ENCODE measurements at regions not wholly inside any gene's neighbourhood (a gene's known extent, or its start where the extent isn't known, plus 50 kb on each side); places are given as distances from the start of the nearest gene placed in this dataset.
"Not testable (repeated sequence)": the region's sequence is repeated elsewhere in the genome, so short reads cannot be mapped to it uniquely, and the experiment has no call there.

DNA sequence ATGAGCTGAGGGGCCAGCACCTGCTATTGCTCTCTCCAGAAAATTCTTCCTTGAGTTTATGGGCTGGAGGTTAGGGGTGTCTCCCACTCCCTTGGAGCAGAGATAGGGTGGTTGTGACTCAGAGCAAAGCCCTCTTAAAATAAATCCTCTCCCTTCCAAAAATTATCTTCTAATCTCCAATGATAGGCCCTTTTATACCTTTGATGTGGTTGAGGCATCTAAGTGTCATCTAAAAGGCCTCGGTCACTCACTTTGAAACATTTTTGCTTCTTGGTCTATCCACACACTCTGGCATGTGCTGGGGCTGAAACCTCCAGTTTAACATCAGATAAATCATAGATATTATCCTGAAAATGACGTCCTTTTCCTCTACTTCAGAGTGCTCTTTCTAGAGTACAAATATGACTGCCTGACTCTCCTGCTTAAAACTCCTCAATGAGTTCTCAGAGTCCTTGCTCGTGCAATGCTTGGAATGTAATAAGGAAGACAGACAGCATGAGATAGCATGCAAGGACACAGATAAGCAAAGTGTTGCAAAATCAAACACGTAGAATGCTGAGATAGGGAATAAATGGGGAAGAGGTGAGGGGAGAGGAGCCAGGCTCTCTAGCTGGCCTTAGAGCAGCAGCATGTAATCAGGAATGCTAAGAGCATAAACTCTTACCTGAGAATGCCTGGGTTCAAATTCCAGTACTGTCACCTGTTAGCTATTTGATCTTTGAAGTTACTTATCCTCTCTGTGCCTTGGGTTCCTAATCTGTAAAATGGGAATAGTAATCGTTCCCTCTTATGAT, 374.1 kb upstream of the CITED2 start:
- Mint-ChIP-seq H3K27ac (no peak overlapping the region), H3K4me3 (no peak overlapping the region), H3K9me3 (no peaks in the 10 kb centered on the region), H3K4me1 (no peaks in the 10 kb centered on the region), H3K27me3 (peaks cover 7% of the 10 kb centered on the region), H3K36me3 (ENCODE audit: low read depth) (no peaks in the 10 kb centered on the region)
- no peak for DNase-seq
- ChIA-PET CTCF (no interaction called here), POLR2A (no interaction called here)

DNA sequence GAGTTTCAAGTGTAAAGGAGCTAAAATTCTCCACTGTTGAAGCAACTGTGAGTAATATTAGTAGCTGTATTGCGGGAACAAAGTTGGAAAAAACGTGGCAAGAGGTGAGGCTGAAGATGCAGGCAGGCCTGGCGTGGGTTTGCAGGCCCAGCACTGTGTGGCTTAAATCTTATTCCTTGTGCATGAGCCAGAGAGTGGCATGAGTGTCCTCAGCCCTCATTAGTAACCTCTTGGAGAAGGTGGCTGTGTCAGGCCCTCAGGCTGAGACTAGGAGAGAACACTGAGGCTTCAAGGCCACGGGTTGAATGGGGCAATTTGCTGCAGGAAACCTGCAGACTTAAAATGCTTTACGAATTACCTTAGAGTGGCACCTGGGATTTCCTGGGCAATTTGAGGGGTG, 372.7 kb upstream of the CITED2 start:
- Mint-ChIP-seq H3K9me3 (no peaks in the 10 kb centered on the region), H3K27me3 (peaks cover 18% of the 10 kb centered on the region), H3K27ac (no peak overlapping the region), H3K36me3 (ENCODE audit: low read depth) (no peaks in the 10 kb centered on the region), H3K4me3 (no peak overlapping the region), H3K4me1 (no peaks in the 10 kb centered on the region)
- CTCF ChIA-PET, result no interaction called here
- POLR2A ChIA-PET, result no interaction called here
- no peak for DNase-seq

DNA sequence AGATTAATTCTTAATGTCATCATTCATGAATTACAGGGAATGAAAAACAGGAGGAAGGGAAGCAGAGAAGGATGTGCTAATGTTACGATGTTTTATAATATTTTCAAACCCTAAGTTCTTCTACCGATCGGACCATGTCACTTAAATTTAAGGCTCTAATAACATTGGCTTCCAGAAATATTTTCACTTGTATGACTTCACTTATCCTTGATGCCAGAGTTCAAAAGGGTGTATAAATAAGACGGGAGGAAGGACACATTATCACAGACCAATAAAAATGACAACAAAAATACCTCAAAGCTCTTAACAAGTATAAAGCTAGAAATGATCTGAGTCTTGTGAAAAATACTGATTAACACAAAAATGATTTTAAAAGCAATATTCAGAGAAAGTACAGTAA, 370.4 kb upstream of the CITED2 start:
- no peak overlapping the region for H3K4me3 Mint-ChIP-seq
- CTCF ChIA-PET, result no interaction called here
- no peaks in the 10 kb centered on the region for H3K4me1 Mint-ChIP-seq
- no peaks in the 10 kb centered on the region for H3K36me3 Mint-ChIP-seq (ENCODE audit: low read depth)
- DNase-seq, result no peak
- POLR2A ChIA-PET, result no interaction called here
- H3K9me3 Mint-ChIP-seq, result no peaks in the 10 kb centered on the region
- no peak overlapping the region for H3K27ac Mint-ChIP-seq
- H3K27me3 Mint-ChIP-seq, result peaks cover 24% of the 10 kb centered on the region

DNA sequence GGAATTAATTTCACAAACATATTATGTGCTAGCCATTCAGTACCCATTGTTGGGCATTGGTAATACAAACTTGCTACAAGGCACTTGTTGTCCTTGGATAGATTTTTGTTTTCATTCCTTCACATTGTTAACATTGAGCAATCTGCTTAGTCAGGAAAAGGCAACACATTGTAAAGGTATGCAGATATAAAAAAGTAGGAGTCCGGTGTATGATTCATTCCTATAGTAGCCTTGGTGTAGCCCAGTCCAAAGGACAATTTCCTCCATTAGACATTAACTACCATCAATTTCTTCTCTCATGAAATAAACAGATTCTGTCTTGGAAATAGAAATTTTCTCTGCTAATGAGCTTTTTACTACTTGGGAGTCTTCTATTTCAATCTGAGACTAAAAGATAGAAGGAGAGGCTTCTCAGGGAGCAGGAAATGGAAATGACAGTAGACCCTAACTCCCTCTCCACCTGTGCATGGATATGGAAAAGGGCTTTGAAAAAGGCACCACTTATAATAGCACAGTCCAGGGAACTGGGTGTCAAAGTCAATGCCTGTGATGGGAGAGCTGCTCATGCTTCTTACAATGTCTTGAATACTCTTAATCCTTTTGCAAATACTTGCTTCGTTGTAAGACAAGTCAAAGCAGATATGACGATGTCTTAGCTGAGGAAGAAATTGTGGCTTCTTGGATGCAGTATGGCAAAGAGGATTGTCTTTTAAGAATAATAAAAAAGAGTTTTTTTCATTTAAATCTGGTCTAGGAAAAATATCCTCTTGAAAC, 369.4 kb upstream of the CITED2 start:
- H3K36me3 Mint-ChIP-seq (ENCODE audit: low read depth), result no peaks in the 10 kb centered on the region
- CTCF ChIA-PET, result interaction anchor here (0.6 kb wide), 1 partner anchor 158 kb away, joined by 3 read pairs; no protein-coding TSS in a partner anchor
- no peaks in the 10 kb centered on the region for H3K4me1 Mint-ChIP-seq

DNA sequence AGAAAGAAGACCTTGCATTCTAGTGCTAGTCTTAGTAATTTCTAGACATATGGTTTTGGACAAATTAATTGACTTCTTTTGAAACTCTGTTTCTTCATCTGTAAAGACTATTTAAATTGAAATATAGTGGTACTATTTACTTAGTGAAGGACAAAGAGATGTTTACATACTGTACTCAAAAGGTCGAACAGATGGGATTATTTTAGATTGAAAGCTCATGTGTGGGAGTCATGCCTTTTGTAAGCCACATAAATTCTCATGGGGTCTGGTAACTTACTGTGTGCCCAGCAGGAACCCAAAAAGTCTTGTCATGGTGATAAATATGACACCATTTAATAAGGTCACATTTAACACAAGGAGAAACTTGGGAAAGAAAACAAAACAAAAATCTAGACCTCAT, 368.2 kb upstream of the CITED2 start:
- ChIA-PET POLR2A (no interaction called here), CTCF (interaction anchor here (1.1 kb wide), 1 partner anchor 8 kb away, joined by 3 read pairs; no protein-coding TSS in a partner anchor)
- Mint-ChIP-seq H3K4me1 (no peaks in the 10 kb centered on the region), H3K36me3 (ENCODE audit: low read depth) (no peaks in the 10 kb centered on the region), H3K4me3 (no peak overlapping the region), H3K9me3 (no peaks in the 10 kb centered on the region), H3K27ac (no peak overlapping the region), H3K27me3 (peaks cover 26% of the 10 kb centered on the region)
- no peak for DNase-seq

More for the DNA sequence above, 369.4 kb upstream of the CITED2 start:
- Mint-ChIP-seq H3K27me3 (peaks cover 26% of the 10 kb centered on the region), H3K4me3 (no peak overlapping the region), H3K9me3 (no peaks in the 10 kb centered on the region), H3K27ac (no peak overlapping the region)
- no peak for DNase-seq
- POLR2A ChIA-PET, result no interaction called here

DNA sequence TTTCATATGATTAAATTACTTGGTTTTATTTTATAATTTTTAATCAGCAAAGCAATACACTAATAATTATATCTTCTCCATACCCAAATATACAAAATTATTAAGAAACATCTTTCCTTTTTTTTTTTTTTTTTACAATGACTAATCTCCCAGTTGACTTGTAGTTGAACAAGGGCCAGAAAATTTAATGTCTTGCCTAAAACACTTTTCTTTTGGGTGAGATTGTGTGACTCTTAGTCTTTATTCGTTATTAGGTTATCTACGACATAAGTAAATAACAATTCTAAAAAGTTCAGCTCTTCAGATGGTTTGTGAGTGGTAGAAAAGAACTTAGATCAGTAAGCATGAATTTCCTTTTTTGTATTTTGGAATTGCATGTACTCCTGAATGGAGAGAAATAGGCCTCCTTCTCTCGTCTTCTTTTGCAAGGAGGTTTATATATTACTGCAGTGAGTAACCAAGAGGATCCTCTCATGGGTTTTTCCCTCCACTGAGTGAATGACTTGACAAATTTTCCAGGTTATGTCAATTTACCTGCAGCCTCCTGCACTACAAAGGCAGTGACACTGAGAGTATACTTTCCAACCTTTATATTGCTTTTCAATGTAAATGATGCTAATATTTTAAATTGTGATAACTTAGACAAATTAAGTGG, 364.5 kb upstream of the CITED2 start:
- Mint-ChIP-seq H3K27me3 (peaks cover 19% of the 10 kb centered on the region), H3K4me1 (no peaks in the 10 kb centered on the region), H3K9me3 (no peaks in the 10 kb centered on the region), H3K4me3 (no peak overlapping the region), H3K36me3 (ENCODE audit: low read depth) (no peaks in the 10 kb centered on the region), H3K27ac (no peak overlapping the region)
- ChIA-PET CTCF (no interaction called here), POLR2A (no interaction called here)
- no peak for DNase-seq

DNA sequence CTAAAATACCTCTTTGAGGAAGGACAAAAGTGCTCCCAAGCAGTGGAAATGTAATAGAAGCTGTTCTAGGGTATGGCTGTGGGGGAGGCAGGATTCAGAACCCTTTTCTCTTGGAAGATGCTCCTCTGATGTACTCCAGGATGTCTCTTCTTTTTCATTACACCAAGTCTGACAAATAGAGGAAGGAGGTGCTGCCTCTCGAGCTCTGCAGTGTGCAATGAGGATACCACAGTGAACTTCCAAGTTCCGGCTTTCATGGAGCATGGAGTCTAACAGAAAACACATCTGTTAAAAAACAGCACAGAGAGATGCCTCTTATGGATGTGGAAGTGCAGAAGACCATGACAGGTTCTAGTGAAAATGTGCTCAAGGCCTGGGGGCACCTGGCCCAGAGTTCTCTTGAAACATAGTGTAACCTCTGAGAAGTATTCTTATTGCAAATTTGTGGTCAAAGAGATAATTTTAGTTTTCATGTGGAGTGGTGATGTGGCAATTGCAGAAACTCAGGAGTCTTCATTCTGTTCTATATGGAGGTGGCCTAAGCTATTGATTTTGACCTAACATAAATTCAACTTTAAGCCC, 362.0 kb upstream of the CITED2 start:
- Mint-ChIP-seq H3K4me3 (no peak overlapping the region), H3K4me1 (no peaks in the 10 kb centered on the region), H3K27ac (no peak overlapping the region), H3K27me3 (peaks cover 5% of the 10 kb centered on the region), H3K36me3 (ENCODE audit: low read depth) (no peaks in the 10 kb centered on the region), H3K9me3 (no peaks in the 10 kb centered on the region)
- CTCF ChIA-PET, result no interaction called here
- DNase-seq, result no peak
- POLR2A ChIA-PET, result no interaction called here

DNA sequence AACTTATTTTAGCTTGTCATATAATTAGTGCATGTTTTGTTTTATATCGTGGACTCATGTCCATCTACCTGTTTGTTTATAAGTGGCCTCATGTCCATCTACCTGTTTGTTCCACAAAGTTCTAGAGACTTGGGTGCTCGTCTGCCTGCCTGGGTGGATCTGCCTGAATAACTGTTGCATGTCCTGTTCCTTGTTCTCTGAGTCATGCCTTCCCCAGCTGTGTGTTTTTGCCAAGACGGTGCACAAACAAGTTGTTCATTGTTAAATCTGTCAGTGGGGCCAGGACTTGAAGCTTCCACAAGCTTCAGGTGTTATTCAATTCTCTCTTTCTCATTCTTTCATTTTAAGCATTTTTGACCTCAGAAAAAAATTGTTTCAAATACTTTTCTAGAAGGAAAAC, 358.0 kb upstream of the CITED2 start:
- Mint-ChIP-seq H3K4me1 (no peaks in the 10 kb centered on the region), H3K4me3 (no peak overlapping the region), H3K9me3 (no peaks in the 10 kb centered on the region), H3K27me3 (no peaks in the 10 kb centered on the region), H3K27ac (no peak overlapping the region), H3K36me3 (ENCODE audit: low read depth) (no peaks in the 10 kb centered on the region)
- ChIA-PET POLR2A (no interaction called here), CTCF (no interaction called here)
- DNase-seq, result no peak

DNA sequence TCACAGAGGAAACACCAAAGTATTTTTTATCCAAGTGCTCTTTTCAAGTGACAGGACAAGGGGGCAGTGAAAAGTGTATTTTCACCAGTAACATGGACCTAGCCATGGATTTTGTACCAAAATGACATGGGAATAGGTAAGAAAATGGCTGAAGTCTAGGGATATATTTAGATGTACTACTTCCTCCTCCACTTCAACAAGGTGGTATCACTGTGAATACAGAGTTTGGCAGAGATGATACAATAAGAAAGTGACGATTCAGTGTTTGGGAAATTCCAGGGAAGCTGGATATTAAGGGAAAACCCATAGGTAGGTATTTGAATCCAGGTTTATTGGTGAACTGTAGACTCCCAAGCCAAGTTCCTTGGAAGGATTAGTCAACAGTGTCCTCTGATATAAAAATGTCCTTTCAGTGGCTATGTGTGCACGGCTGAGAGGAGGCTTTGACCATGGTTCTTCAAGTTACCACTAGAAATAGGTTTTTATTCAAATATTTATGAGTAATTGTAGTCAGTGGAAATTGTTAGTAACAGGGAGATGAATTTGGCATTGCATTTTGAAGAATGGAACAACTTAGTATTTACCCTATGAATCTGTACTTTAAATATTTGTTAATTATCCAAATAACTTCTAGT, 356.0 kb upstream of the CITED2 start:
- no peaks in the 10 kb centered on the region for H3K27me3 Mint-ChIP-seq
- no peak for DNase-seq
- H3K9me3 Mint-ChIP-seq, result no peaks in the 10 kb centered on the region
- no peaks in the 10 kb centered on the region for H3K4me1 Mint-ChIP-seq
- ChIA-PET CTCF (no interaction called here), POLR2A (no interaction called here)
- H3K4me3 Mint-ChIP-seq, result no peak overlapping the region
- H3K27ac Mint-ChIP-seq, result no peak overlapping the region
- H3K36me3 Mint-ChIP-seq (ENCODE audit: low read depth), result no peaks in the 10 kb centered on the region

DNA sequence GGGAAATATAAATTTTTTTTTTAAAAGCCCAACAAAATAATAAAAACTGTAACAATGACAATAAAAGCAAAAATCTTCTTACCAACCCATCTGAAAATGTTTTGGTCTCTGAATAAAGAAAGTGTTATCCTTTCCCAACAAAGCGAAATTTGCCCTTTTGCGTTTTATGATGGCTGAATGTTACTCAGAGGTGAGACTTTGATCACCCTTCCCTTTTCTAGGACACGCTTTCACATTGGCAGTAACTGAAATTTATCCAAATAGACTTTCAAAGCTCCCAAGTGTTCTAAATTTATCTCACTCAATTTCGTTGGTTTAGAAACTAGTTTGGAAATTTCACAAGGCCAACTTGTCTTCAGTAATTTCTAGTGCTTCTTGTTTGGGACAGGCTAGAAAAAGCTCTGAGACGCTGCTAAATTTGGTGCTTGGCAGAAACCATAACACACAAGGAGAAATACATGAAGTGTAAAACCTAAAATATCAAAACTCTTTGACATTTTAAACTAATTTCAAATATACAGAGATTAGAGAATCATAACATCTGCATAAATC, 354.5 kb upstream of the CITED2 start:
- Mint-ChIP-seq H3K27me3 (no peaks in the 10 kb centered on the region), H3K27ac (no peak overlapping the region), H3K4me3 (no peak overlapping the region), H3K36me3 (ENCODE audit: low read depth) (no peaks in the 10 kb centered on the region), H3K4me1 (no peaks in the 10 kb centered on the region), H3K9me3 (no peaks in the 10 kb centered on the region)
- ChIA-PET CTCF (no interaction called here), POLR2A (no interaction called here)
- no peak for DNase-seq

DNA sequence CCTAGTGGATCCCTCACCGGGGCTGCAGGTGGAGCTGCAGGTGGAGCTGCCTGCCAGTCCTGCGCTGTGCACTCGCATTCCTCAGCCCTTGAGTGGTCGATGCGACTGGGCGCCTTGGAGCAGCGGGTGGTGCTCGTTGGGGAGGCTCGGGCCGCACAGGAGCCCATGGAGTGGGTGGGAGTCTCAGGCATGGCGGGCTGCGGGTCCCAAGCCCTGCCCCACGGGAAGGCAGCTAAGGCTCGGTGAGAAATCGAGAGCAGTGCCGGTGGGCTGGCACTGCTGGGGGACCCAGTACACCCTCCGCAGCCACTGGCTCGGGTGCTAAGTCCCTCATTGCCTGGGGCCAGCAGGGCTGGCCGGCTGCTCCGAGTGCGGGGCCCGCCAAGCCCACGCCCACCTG, 351.8 kb upstream of the CITED2 start:
- H3K36me3 Mint-ChIP-seq (ENCODE audit: low read depth); H3K27me3 Mint-ChIP-seq; H3K4me3 Mint-ChIP-seq; H3K9me3 Mint-ChIP-seq; POLR2A ChIA-PET; DNase-seq; H3K27ac Mint-ChIP-seq; H3K4me1 Mint-ChIP-seq; CTCF ChIA-PET: not testable (repeated sequence)

DNA sequence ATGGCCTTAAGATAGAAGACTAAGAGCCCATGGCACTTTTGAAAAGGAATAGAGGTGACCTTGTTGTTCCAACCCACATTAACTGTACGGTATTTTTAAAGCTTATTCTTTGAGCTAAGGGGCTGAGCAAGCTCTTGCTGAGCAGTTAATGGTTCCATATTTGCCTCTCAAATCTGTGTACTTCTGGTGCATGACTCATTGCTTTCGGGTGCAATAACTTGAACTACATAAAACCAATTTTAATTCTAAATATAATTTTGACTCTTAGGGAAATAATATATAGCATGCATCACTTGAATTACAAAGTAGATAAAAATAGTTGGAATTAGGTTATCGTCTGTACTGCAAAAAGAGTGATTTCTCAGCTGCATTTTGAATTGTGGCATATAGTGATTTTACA, 348.1 kb upstream of the CITED2 start:
- POLR2A ChIA-PET, result no interaction called here
- no peak overlapping the region for H3K27ac Mint-ChIP-seq
- CTCF ChIA-PET, result interaction anchor here (0.6 kb wide), 1 partner anchor 1522 kb away, joined by 3 read pairs; no protein-coding TSS in a partner anchor
- H3K4me3 Mint-ChIP-seq, result no peak overlapping the region
- H3K36me3 Mint-ChIP-seq (ENCODE audit: low read depth), result no peaks in the 10 kb centered on the region
- no peak for DNase-seq
- H3K4me1 Mint-ChIP-seq, result no peaks in the 10 kb centered on the region
- H3K9me3 Mint-ChIP-seq, result no peaks in the 10 kb centered on the region
- H3K27me3 Mint-ChIP-seq, result no peaks in the 10 kb centered on the region

Data from activated CD4-positive, alpha-beta T cell treated with anti-CD3 and anti-CD28 coated beads, Interleukin-2, amount 10 ng/mL, durations not matched to agents 7 days and 5 days (primary cell).